GM19468 (cell line): ENCODE measurements at regions not wholly inside any gene's neighbourhood (a gene's known extent, or its start where the extent isn't known, plus 50 kb on each side); places are given as distances from the start of the nearest gene placed in this dataset.

Experiments
- ATAC-seq: cut with Tn5 transposase; IDR thresholded peaks from one replicate; pipeline ENCODE4 v1.9.1; 2021; ENCODE audit warnings: mild to moderate bottlenecking, moderate library complexity, moderate number of reproducible peaks; ENCODE audit not compliant: unreplicated experiment; ENCODE audit errors: extremely low read depth

GRCh38 chr16:51394421-51394820 is 243.4 kb upstream of the SALL1 start:
- ATAC-seq = no peak

GRCh38 chr16:51393381-51394005 is 242.4 kb upstream of the SALL1 start:
- no peak for ATAC-seq

GRCh38 chr16:51392521-51393187 is 241.6 kb upstream of the SALL1 start:
- ATAC-seq = no peak

- ATAC-seq = no peak
Observed at GRCh38 chr16:51391798-51392511, 240.9 kb upstream of the SALL1 start.

- ATAC-seq = no peak
Observed at GRCh38 chr16:51390877-51391276, 239.8 kb upstream of the SALL1 start.

- ATAC-seq = no peak
Observed at GRCh38 chr16:51389881-51390280, 238.8 kb upstream of the SALL1 start.

- no peak for ATAC-seq
Observed at GRCh38 chr16:51388516-51388951, 237.5 kb upstream of the SALL1 start.

- no peak for ATAC-seq
Observed at GRCh38 chr16:51383909-51384308, 232.8 kb upstream of the SALL1 start.

- ATAC-seq = no peak
Observed at GRCh38 chr16:51382940-51383339, 231.9 kb upstream of the SALL1 start.

GRCh38 chr16:51382211-51382610 is 231.1 kb upstream of the SALL1 start:
- no peak for ATAC-seq

- no peak for ATAC-seq
Observed at GRCh38 chr16:51376080-51376479, 225.0 kb upstream of the SALL1 start.

- no peak for ATAC-seq
Observed at GRCh38 chr16:51374790-51375189, 223.7 kb upstream of the SALL1 start.

GRCh38 chr16:51374346-51374745 is 223.3 kb upstream of the SALL1 start:
- ATAC-seq = no peak

GRCh38 chr16:51365715-51366114 is 214.6 kb upstream of the SALL1 start:
- no peak for ATAC-seq

- ATAC-seq = no peak
Observed at GRCh38 chr16:51359141-51359955, 208.3 kb upstream of the SALL1 start.

GRCh38 chr16:51357839-51358238 is 206.8 kb upstream of the SALL1 start:
- no peak for ATAC-seq

- ATAC-seq = no peak
Observed at GRCh38 chr16:51355875-51356274, 204.8 kb upstream of the SALL1 start.

- no peak for ATAC-seq
Observed at GRCh38 chr16:51355195-51355594, 204.1 kb upstream of the SALL1 start.

- ATAC-seq = no peak
Observed at GRCh38 chr16:51353055-51353454, 202.0 kb upstream of the SALL1 start.

- ATAC-seq = no peak
Observed at GRCh38 chr16:51349626-51350025, 198.6 kb upstream of the SALL1 start.

GRCh38 chr16:51343411-51343810 is 192.3 kb upstream of the SALL1 start:
- no peak for ATAC-seq
